Osteoblast (primary cell): ENCODE measurements at regions not wholly inside any gene's neighbourhood (a gene's known extent, or its start where the extent isn't known, plus 50 kb on each side); places are given as distances from the start of the nearest gene placed in this dataset.

Experiments used
- DNase-seq: peaks from one replicate; pipeline ENCODE4 v3.0.0; 2011; ENCODE audit warnings: low spot score, mixed read lengths; ENCODE audit not compliant: insufficient read length; ENCODE audit errors: missing footprints
- H2AFZ ChIP-seq: 2 replicates; pipeline ENCODE4 v1.6.0; 2011; ENCODE audit warnings: mild to moderate bottlenecking, low read length
- H3K27ac ChIP-seq: 2 replicates; pipeline ENCODE4 v1.5.1; 2011; ENCODE audit warnings: mild to moderate bottlenecking, low read depth, low read length, moderate library complexity
- H3K27me3 ChIP-seq: 2 replicates; pipeline ENCODE4 v1.6.0; 2012; ENCODE audit warnings: mild to moderate bottlenecking, control low read depth, inconsistent platforms, low read length, moderate library complexity; ENCODE audit not compliant: insufficient read depth
- H3K36me3 ChIP-seq: 2 replicates; pipeline ENCODE4 v1.5.1; 2011; ENCODE audit warnings: mild to moderate bottlenecking, low read length, control low read depth, moderate library complexity; ENCODE audit not compliant: insufficient read depth
- H3K4me1 ChIP-seq: 2 replicates; pipeline ENCODE4 v1.5.1; 2011; ENCODE audit warnings: mild to moderate bottlenecking, low read length, control low read depth, moderate library complexity; ENCODE audit not compliant: insufficient read depth
- H3K4me2 ChIP-seq: 2 replicates; pipeline ENCODE4 v1.6.0; 2011; ENCODE audit warnings: mild to moderate bottlenecking, low read length; ENCODE audit not compliant: insufficient read depth
- H3K4me3 ChIP-seq: fragments of 200-600 bp; sonication (generic); 3 replicates; pipeline ENCODE4 v1.5.1; 2012; ENCODE audit warnings: mild to moderate bottlenecking, low read length, inconsistent platforms; ENCODE audit not compliant: insufficient read depth
- H3K79me2 ChIP-seq: 2 replicates; pipeline ENCODE4 v1.6.0; 2012; ENCODE audit warnings: mild to moderate bottlenecking, low read length, control low read depth, inconsistent platforms; ENCODE audit not compliant: insufficient read depth
- H3K9me3 ChIP-seq: 2 replicates; pipeline ENCODE4 v1.5.1; 2011; ENCODE audit warnings: low read depth, low read length, control low read depth
- H4K20me1 ChIP-seq: 2 replicates; pipeline ENCODE4 v1.6.0; 2012; ENCODE audit warnings: mild to moderate bottlenecking, low read length, control low read depth; ENCODE audit not compliant: insufficient read depth
- TF ChIP-seq, protein P1 (sequence below): IDR thresholded peaks from 2 replicates; pipeline ENCODE4 v1.5.1; 2011; ENCODE audit warnings: mild to moderate bottlenecking, low read depth, low read length, moderate library complexity; ENCODE audit errors: extremely low read depth

GRCh38 chr2:145992572-145992971 lies 1472.7 kb upstream of the ZEB2 start:
- H3K36me3 ChIP-seq, result no peaks in the 10 kb centered on the region

GRCh38 chr2:145987793-145988192 lies 1467.9 kb upstream of the ZEB2 start:
- H3K27ac ChIP-seq, result no peak overlapping the region
- no peak overlapping the region for H3K4me2 ChIP-seq
- H3K4me3 ChIP-seq, result no peak overlapping the region
- H4K20me1 ChIP-seq, result no peaks in the 10 kb centered on the region
- DNase-seq, result no peak
- no peaks in the 10 kb centered on the region for H3K9me3 ChIP-seq
- H3K4me1 ChIP-seq, result no peaks in the 10 kb centered on the region
- H3K79me2 ChIP-seq, result no peaks in the 10 kb centered on the region
- TF ChIP-seq, protein P1, sequence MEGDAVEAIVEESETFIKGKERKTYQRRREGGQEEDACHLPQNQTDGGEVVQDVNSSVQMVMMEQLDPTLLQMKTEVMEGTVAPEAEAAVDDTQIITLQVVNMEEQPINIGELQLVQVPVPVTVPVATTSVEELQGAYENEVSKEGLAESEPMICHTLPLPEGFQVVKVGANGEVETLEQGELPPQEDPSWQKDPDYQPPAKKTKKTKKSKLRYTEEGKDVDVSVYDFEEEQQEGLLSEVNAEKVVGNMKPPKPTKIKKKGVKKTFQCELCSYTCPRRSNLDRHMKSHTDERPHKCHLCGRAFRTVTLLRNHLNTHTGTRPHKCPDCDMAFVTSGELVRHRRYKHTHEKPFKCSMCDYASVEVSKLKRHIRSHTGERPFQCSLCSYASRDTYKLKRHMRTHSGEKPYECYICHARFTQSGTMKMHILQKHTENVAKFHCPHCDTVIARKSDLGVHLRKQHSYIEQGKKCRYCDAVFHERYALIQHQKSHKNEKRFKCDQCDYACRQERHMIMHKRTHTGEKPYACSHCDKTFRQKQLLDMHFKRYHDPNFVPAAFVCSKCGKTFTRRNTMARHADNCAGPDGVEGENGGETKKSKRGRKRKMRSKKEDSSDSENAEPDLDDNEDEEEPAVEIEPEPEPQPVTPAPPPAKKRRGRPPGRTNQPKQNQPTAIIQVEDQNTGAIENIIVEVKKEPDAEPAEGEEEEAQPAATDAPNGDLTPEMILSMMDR, result no peak
- H3K36me3 ChIP-seq, result no peaks in the 10 kb centered on the region
- H2AFZ ChIP-seq, result no peak overlapping the region
- no peaks in the 10 kb centered on the region for H3K27me3 ChIP-seq

More at GRCh38 chr2:145992572-145992971, 1472.7 kb upstream of the ZEB2 start:
- no peaks in the 10 kb centered on the region for H4K20me1 ChIP-seq
- H2AFZ ChIP-seq, result no peak overlapping the region
- no peak overlapping the region for H3K4me2 ChIP-seq
- H3K4me3 ChIP-seq, result no peak overlapping the region
- no peaks in the 10 kb centered on the region for H3K79me2 ChIP-seq
- H3K27me3 ChIP-seq, result no peaks in the 10 kb centered on the region
- H3K9me3 ChIP-seq, result no peaks in the 10 kb centered on the region
- H3K27ac ChIP-seq, result no peak overlapping the region
- TF ChIP-seq, protein P1, result no peak
- DNase-seq, result no peak
- no peaks in the 10 kb centered on the region for H3K4me1 ChIP-seq

DNA sequence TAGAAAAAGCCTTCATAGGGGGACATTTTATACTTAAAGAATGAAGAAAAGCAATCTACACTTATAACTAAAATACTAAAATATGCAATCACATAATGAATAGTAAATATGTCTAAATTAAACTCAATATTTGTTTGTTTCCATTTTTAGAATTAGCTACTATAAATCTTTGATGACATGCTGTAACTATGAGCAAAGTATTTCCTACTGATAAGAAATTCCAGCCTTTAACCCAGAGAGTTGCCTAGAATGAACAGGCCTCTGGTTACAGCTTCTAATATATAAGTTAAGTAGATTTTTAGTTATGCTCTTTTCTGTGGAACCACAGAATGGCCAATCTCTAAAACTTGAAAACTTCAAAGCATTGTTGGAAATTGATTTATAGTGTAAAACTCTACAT lies 1465.6 kb upstream of the ZEB2 start:
- DNase-seq, result no peak
- H3K27ac ChIP-seq, result no peak overlapping the region
- no peaks in the 10 kb centered on the region for H3K36me3 ChIP-seq
- H3K4me1 ChIP-seq, result no peaks in the 10 kb centered on the region
- H3K27me3 ChIP-seq, result no peaks in the 10 kb centered on the region
- H3K9me3 ChIP-seq, result no peaks in the 10 kb centered on the region
- no peak overlapping the region for H2AFZ ChIP-seq
- no peaks in the 10 kb centered on the region for H3K79me2 ChIP-seq
- H3K4me2 ChIP-seq, result no peak overlapping the region
- H4K20me1 ChIP-seq, result no peaks in the 10 kb centered on the region
- TF ChIP-seq, protein P1, result no peak
- H3K4me3 ChIP-seq, result no peak overlapping the region

DNA sequence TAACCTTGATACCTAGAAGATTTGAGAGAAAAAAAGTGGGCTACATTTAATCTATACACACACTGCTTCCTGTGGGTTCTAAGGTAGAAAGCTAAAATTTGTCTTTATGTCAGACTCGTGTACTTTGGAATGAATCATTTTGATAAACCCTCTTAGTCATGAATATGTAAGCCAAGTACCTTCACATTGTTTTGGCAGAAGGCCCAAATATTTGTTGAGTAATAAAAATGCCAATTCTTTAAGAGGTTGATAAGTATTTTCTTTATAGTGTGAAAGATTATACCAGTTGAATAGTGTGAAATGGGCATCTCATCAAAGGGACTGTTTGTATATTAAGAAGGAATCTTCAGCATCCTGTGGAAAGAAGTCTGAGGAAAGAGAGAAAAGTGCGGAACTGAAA lies 1464.7 kb upstream of the ZEB2 start:
- Histone ChIP-seq H2AFZ (no peak overlapping the region), H3K79me2 (no peaks in the 10 kb centered on the region), H3K36me3 (no peaks in the 10 kb centered on the region), H3K4me1 (no peaks in the 10 kb centered on the region), H4K20me1 (no peaks in the 10 kb centered on the region), H3K4me3 (no peak overlapping the region), H3K9me3 (no peaks in the 10 kb centered on the region), H3K27ac (no peak overlapping the region), H3K4me2 (no peak overlapping the region), H3K27me3 (no peaks in the 10 kb centered on the region)
- peak; percentile 21 for DNase-seq
- TF ChIP-seq, protein P1, result no peak
